Muscle of leg (tissue), 3 donors: ENCODE measurements at regions not wholly inside any gene's neighbourhood (a gene's known extent, or its start where the extent isn't known, plus 50 kb on each side); places are given as distances from the start of the nearest gene placed in this dataset.
A peak's percentile ranks its signal among the peaks of the same experiment; 100 is the strongest.

Experiments used
- DNase-seq: peaks from one replicate; pipeline ENCODE4 v3.0.0; 2013
- H3K27ac ChIP-seq: one replicate; pipeline ENCODE4 v1.5.1; 2013; ENCODE audit warnings: mild to moderate bottlenecking, low read length, control low read depth
- H3K27me3 ChIP-seq: one replicate; pipeline ENCODE4 v1.6.1; 2013; ENCODE audit warnings: low read length; ENCODE audit not compliant: control insufficient read depth, insufficient read depth
- H3K36me3 ChIP-seq: one replicate; pipeline ENCODE4 v1.6.1; 2013; ENCODE audit warnings: low read length; ENCODE audit not compliant: control insufficient read depth, insufficient read depth
- H3K4me1 ChIP-seq: one replicate; pipeline ENCODE4 v1.6.1; 2013; ENCODE audit warnings: low read length; ENCODE audit not compliant: control insufficient read depth, insufficient read depth
- H3K4me3 ChIP-seq: one replicate; pipeline ENCODE4 v1.5.1; 2013; ENCODE audit warnings: low read length, control low read depth
- H3K9me3 ChIP-seq: replicated peaks from 2 replicates; pipeline ENCODE4 v1.6.1; 2013; ENCODE audit warnings: low read depth, low read length; ENCODE audit not compliant: control insufficient read depth
- WGBS: methylation state at CpG from one replicate; pipeline ENCODE4 v1.1.5; 2013; ENCODE audit warnings: missing lambda C conversion rate; ENCODE audit not compliant: insufficient coverage; 5-methylcytosine and 5-hydroxymethylcytosine counted together

DNA sequence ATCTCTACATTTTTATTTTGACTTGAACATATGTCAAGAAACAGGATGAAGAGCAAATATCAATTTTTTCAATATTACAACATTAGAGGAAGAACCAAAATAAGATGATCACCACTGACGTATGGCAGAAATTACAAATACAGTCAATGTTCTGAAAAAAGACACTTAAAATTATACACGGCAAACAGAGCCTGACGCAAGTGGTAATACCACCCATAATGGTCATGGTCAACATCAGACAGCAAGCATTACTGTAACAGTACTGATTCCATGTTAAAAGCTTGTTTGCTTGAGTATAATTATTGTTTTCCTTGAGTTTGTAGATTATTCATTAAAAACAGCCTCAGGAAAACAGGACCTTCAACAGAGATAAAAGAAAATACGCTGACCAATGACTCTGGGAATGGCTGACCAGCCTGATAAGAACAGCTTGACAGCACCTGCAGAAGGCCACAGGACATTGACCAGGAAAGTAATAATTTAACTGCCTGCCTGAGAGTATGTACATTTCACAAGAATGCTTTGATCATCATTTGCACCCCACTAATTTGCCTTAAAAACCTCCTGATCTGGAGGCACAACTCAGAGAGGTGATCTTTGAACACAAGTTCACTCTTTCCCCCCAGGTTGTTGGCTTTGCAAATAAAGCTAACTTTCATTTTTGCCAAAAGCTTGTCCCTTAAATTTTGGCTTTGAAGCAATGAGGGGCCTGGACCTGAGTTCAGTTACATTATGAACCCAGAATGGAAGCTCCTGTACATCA is 187.3 kb downstream of the IPO8 start:
- H3K27me3 ChIP-seq = no peaks in the 10 kb centered on the region
- H3K36me3 ChIP-seq = no peaks in the 10 kb centered on the region
- no peak for DNase-seq
- H3K4me1 ChIP-seq = no peaks in the 10 kb centered on the region
- H3K4me3 ChIP-seq = no peak overlapping the region
- no peaks in the 10 kb centered on the region for H3K9me3 ChIP-seq
- WGBS = 70% methylated on average over 2 of the region's 4 CpGs
- H3K27ac ChIP-seq = no peak overlapping the region

DNA sequence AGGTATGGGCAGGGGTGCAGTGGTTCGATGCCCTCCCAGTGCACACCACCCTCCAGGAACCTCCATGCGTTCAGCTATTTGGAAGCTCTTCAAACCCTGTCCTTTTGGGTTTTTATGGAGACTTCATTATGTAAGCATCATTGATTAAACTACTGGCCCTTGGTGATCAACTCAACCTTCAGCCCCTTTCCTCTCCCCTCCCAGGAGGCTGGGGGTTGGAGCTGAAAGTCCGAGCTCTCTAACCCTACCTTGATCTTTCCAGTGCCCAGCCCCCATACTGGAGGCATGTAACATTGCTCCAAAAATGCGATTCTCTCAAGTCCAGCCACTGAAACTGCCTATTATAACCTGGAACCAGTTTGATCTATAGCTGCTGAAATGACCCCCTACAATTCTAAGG is 188.1 kb downstream of the IPO8 start:
- H3K27ac ChIP-seq = no peak overlapping the region
- WGBS = 90% methylated on average over 2 of the region's 4 CpGs
- H3K9me3 ChIP-seq = no peaks in the 10 kb centered on the region

DNA sequence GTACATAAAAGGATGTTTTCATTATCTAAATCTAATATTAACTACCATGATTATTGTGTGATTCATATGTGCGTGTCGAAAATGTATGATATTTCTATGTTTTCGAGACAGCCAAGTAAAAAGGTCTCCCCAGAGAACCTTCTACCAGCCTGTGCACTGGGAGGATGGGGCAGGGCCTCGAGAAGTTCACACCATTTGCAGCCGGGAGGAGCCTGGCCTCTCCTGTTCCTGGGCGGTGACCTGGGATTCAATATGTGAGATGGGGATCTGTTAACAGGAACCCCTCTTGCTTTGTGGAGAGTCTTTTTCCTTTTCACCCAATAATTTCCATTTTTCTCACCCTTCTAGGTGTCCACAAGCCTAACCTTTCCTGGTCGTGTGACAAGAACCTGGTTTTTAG is 189.3 kb downstream of the IPO8 start:
- Histone ChIP-seq H3K4me3 (no peak overlapping the region), H3K36me3 (no peaks in the 10 kb centered on the region), H3K27me3 (no peaks in the 10 kb centered on the region), H3K27ac (no peak overlapping the region), H3K4me1 (no peaks in the 10 kb centered on the region), H3K9me3 (no peaks in the 10 kb centered on the region)
- no CpG with 5 or more reads among the region's 7 CpGs for WGBS
- no peak for DNase-seq

More for the DNA sequence above, 188.1 kb downstream of the IPO8 start:
- Histone ChIP-seq H3K36me3 (no peaks in the 10 kb centered on the region), H3K4me1 (no peaks in the 10 kb centered on the region), H3K4me3 (no peak overlapping the region), H3K27me3 (no peaks in the 10 kb centered on the region)
- no peak for DNase-seq

DNA sequence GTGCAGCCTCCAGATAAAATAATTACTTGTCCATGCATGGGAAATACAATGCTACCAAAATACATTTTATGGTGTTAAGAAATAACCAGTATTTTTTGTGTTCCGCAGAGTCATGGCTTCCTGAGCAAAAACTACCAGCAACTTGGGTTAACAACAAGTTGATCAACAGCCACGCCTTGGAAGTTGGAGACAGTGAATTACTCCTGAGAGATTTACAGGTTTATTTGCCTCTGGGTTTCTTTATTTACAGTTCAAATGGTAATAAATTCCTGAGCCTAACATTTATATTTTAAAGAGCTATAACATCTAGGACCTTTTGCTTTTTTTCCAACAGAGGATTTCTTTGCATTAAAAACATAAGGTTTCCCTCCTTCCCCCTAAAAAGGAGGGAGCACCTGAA is 194.0 kb downstream of the IPO8 start:
- DNase-seq = no peak
- no peak overlapping the region for H3K27ac ChIP-seq
- H3K9me3 ChIP-seq = no peaks in the 10 kb centered on the region
- no CpG with 5 or more reads among the region's 2 CpGs for WGBS
- H3K27me3 ChIP-seq = no peaks in the 10 kb centered on the region
- H3K36me3 ChIP-seq = no peaks in the 10 kb centered on the region
- H3K4me1 ChIP-seq = no peaks in the 10 kb centered on the region
- no peak overlapping the region for H3K4me3 ChIP-seq

- H3K4me3 ChIP-seq = no peak overlapping the region
- no peaks in the 10 kb centered on the region for H3K4me1 ChIP-seq
- no peaks in the 10 kb centered on the region for H3K9me3 ChIP-seq
- no peaks in the 10 kb centered on the region for H3K27me3 ChIP-seq
- no peak overlapping the region for H3K27ac ChIP-seq
- WGBS = 86% methylated on average over 1 of the region's 4 CpGs
- no peaks in the 10 kb centered on the region for H3K36me3 ChIP-seq
- DNase-seq = no peak
Measured at GRCh38 chr12:30500532-30500931, 195.1 kb downstream of the IPO8 start.

DNA sequence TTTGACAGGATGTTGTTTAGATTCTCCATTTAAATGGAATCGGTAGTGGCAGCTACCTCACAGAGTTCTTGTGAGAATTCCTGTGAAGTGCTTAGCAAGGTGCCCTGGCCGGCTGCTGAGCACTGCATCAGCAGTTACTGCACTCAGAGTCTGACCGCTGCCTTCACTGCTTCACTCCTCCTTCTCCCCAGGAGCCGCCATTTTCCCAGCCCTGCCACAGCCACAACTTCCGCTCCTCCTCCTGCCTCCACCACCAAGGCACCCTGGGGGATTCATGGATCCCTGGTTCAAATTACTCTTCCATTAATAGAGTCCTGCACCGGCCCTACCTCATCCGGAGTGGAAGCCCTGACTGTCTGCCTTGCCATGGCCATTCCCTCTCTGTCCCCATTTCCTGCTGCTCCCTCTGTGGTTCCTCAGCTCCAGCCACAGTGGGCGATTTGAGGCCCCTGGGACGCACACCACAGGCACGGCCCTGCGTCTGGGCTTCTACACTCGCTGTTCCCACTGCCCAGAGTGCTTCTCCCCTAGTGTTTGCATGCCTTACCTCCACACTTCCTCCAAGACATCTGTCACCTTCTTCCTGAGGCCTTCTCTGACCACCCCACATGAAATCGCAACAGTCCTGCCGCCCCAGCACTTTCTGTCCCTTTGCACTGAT is 210.3 kb downstream of the IPO8 start:
- Histone ChIP-seq H3K4me1 (peaks cover 5% of the 10 kb centered on the region), H3K9me3 (no peaks in the 10 kb centered on the region), H3K27me3 (no peaks in the 10 kb centered on the region), H3K27ac (no peak overlapping the region), H3K36me3 (no peaks in the 10 kb centered on the region), H3K4me3 (no peak overlapping the region)
- DNase-seq = no peak
- 90% methylated on average over 12 of the region's 14 CpGs for WGBS

- Histone ChIP-seq H3K9me3 (no peaks in the 10 kb centered on the region), H3K27me3 (no peaks in the 10 kb centered on the region), H3K4me1 (peaks cover 5% of the 10 kb centered on the region), H3K4me3 (no peak overlapping the region), H3K27ac (no peak overlapping the region), H3K36me3 (no peaks in the 10 kb centered on the region)
- peak; percentile 49 for DNase-seq
- no CpG with 5 or more reads among the region's 5 CpGs for WGBS
Measured at GRCh38 chr12:30484658-30485057, 211.0 kb downstream of the IPO8 start.

GRCh38 chr12:30482650-30483049 is 213.0 kb downstream of the IPO8 start:
- Histone ChIP-seq H3K27ac (no peak overlapping the region), H3K4me1 (peaks cover 5% of the 10 kb centered on the region), H3K4me3 (no peak overlapping the region), H3K36me3 (no peaks in the 10 kb centered on the region), H3K9me3 (no peaks in the 10 kb centered on the region), H3K27me3 (no peaks in the 10 kb centered on the region)
- no peak for DNase-seq
- no CpG with 5 or more reads among the region's 1 CpG for WGBS

DNA sequence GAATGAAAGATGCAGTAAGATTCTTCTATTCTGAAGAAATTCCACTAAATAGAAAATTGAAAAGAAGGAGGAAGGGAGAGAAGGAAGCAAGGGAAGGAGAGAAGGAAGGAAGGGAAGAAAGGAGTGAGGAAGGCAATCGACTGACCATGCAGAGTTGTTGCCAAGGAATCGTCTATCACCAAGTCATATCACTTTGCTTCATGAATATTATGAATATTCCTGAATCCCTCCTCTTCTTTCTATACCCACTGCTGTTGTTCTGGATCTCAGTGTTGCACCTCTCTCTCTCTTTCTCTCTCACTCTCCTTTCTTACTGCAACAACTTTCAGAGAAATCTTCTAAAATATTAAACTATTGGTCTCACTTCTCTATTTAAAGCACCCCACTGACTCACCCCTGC is 222.4 kb downstream of the IPO8 start:
- DNase-seq = no peak
- no CpG with 5 or more reads among the region's 2 CpGs for WGBS
- H3K9me3 ChIP-seq = peaks cover 4% of the 10 kb centered on the region
- no peaks in the 10 kb centered on the region for H3K36me3 ChIP-seq
- no peaks in the 10 kb centered on the region for H3K27me3 ChIP-seq
- H3K4me3 ChIP-seq = no peak overlapping the region
- H3K27ac ChIP-seq = no peak overlapping the region
- no peaks in the 10 kb centered on the region for H3K4me1 ChIP-seq

GRCh38 chr12:30466093-30466585 is 229.5 kb downstream of the IPO8 start:
- peaks cover 2% of the 10 kb centered on the region for H3K4me1 ChIP-seq
- no peaks in the 10 kb centered on the region for H3K27me3 ChIP-seq
- no CpG with 5 or more reads among the region's 4 CpGs for WGBS
- H3K9me3 ChIP-seq = peaks cover 4% of the 10 kb centered on the region
- DNase-seq = no peak
- no peaks in the 10 kb centered on the region for H3K36me3 ChIP-seq
- H3K27ac ChIP-seq = no peak overlapping the region
- H3K4me3 ChIP-seq = no peak overlapping the region
